K562 (cell line): ENCODE measurements at regions not wholly inside any gene's neighbourhood (a gene's known extent, or its start where the extent isn't known, plus 50 kb on each side); places are given as distances from the start of the nearest gene placed in this dataset.

Experiments used
- HCFC1 ChIP-seq: IDR thresholded peaks from 2 replicates; pipeline ENCODE4 v1.6.1; 2012; ENCODE audit warnings: low read depth, low read length, improper control_type of control experiment
- MGA ChIP-seq: fragments of 450-650 bp; IDR thresholded peaks from 2 replicates; pipeline ENCODE4 v1.6.1; 2016; ENCODE audit warnings: mild to moderate bottlenecking, moderate library complexity
- NCOR1 ChIP-seq: fragments of 450-650 bp; IDR thresholded peaks from 2 replicates; pipeline ENCODE4 v1.6.1; 2016; ENCODE audit warnings: mild to moderate bottlenecking, moderate library complexity
- TAF9B ChIP-seq: fragments of 450-650 bp; IDR thresholded peaks from 2 replicates; pipeline ENCODE4 v1.6.1; 2018; ENCODE audit warnings: mild to moderate bottlenecking; ENCODE audit not compliant: partially characterized antibody
- ZNF175 ChIP-seq: fragments of 200-800 bp; sonication (Bioruptor generic); IDR thresholded peaks from 2 replicates; pipeline ENCODE4 v1.6.1; 2016; ENCODE audit warnings: low read depth, mild to moderate bottlenecking, missing genetic modification characterization, missing compliant biosample characterization
- ZNF518B ChIP-seq: fragments of 250-450 bp; sonication (Bioruptor Pico); IDR thresholded peaks from 2 replicates; pipeline ENCODE4 v1.5.0; 2021; ENCODE audit warnings: mild to moderate bottlenecking, moderate library complexity
- ZNF592 ChIP-seq: fragments of 450-650 bp; IDR thresholded peaks from 2 replicates; pipeline ENCODE4 v1.6.1; 2017; ENCODE audit warnings: antibody characterized with exemption, mild to moderate bottlenecking

- TF ChIP-seq ZNF518B (no peak), HCFC1 (no peak), ZNF592 (no peak), NCOR1 (no peak), TAF9B (no peak), ZNF175 (CRISPR knock-in tag) (no peak), MGA (no peak)
Measured at GRCh38 chr2:48844417-48845155, 89.1 kb upstream of the LHCGR start (continued).
